NCI-H345 treated with DMSO at 0.1 percent for 48 hours (cell line): ENCODE measurements at regions not wholly inside any gene's neighbourhood (a gene's known extent, or its start where the extent isn't known, plus 50 kb on each side); places are given as distances from the start of the nearest gene placed in this dataset.

Experiments
- DNase-seq: peaks from one replicate; lab custom pipeline; 2025; ENCODE audit not compliant: unreplicated experiment; lab: John Stamatoyannopoulos, UW

- DNase-seq = no peak
Measured at GRCh38 chr9:121598965-121599871, 52.2 kb upstream of the DAB2IP start.

GRCh38 chr9:121599872-121600585 is 51.4 kb upstream of the DAB2IP start:
- DNase-seq = no peak

- DNase-seq = no peak
Measured at GRCh38 chr9:121601194-121601593, 50.2 kb upstream of the DAB2IP start.
